Stomach (tissue), 8 donors: ENCODE measurements at regions not wholly inside any gene's neighbourhood (a gene's known extent, or its start where the extent isn't known, plus 50 kb on each side); places are given as distances from the start of the nearest gene placed in this dataset.

ENCODE experiments used
- DNase-seq, 2 donors: peaks; one replicate each; pipeline versions ENCODE4 v3.0.0 to v3.0.0-alpha.2; 2013 to 2019
- H3K27ac ChIP-seq, 5 donors: fragments of 200-600 bp in 4 of 5; sonication (generic) in 4 of 5; one replicate each; pipeline ENCODE4 v1.5.1; 2013 to 2019; ENCODE audit warnings: mild to moderate bottlenecking in 1 of 5, moderate library complexity in 1 of 5
- H3K27me3 ChIP-seq, 3 donors: fragments of 200-600 bp; sonication (generic); one replicate each; pipeline ENCODE4 v1.5.1; 2017 to 2019; ENCODE audit warnings: mixed run types in 1 of 3
- H3K36me3 ChIP-seq, 4 donors: fragments of 200-600 bp; sonication (generic); 1 replicate in 3 of 4; 2 replicates in 1 of 4; pipeline ENCODE4 v1.5.1; 2016 to 2019
- H3K4me1 ChIP-seq, 4 donors: fragments of 200-600 bp; sonication (generic); one replicate each; pipeline ENCODE4 v1.5.1; 2016 to 2019
- H3K4me3 ChIP-seq, 4 donors: fragments of 200-600 bp; sonication (generic) in 3 of 4; one replicate each; pipeline ENCODE4 v1.5.1; 2016 to 2019; ENCODE audit warnings: mild to moderate bottlenecking in 1 of 4
- H3K9me3 ChIP-seq, 4 donors: fragments of 200-600 bp; sonication (generic); one replicate each; pipeline ENCODE4 v1.5.1; 2016 to 2019
- EP300 ChIP-seq: sonication (generic); formaldehyde crosslinking; IDR thresholded peaks from one replicate; pipeline ENCODE4 v1.6.1; 2017; ENCODE audit warnings: antibody characterized with exemption
- POLR2A ChIP-seq, 4 donors: fragments of 450-650 bp; IDR thresholded peaks; one replicate each; pipeline ENCODE4 v1.6.1; 2016; ENCODE audit warnings: antibody characterized with exemption in 4 of 4, control low read depth in 2 of 4, mild to moderate bottlenecking in 1 of 4, moderate library complexity in 1 of 4
- POLR2AphosphoS5 ChIP-seq, 3 donors: sonication (generic); formaldehyde crosslinking; IDR thresholded peaks; one replicate each; pipeline ENCODE4 v1.6.1; 2016; ENCODE audit warnings: antibody characterized with exemption in 3 of 3
- whole genome bisulfite sequencing, 5 donors: extraction: QIAGEN DNeasy Blood & Tissue Kit in 3 of 5; methylation state at CpG; one replicate each; pipeline versions ENCODE4 v1.1.5 to v1.1.7; 2013 to 2018; 5-methylcytosine and 5-hydroxymethylcytosine counted together
- intact Hi-C: fragments of 100-400 bp; cut with DNase I; formaldehyde crosslinking; loops from one replicate; pipeline ENCODE4 v1.15.1; 2023; ENCODE audit warnings: low total_unique reads
- TF ChIP-seq, protein P1 (sequence below), 7 experiments: fragments of 450-650 bp in 4 of 7; fragments of 200-600 bp in 3 of 7; sonication (generic) in 3 of 7; IDR thresholded peaks; one replicate each; pipeline ENCODE4 v1.5.1; 2016 to 2019; ENCODE audit warnings: antibody characterized with exemption in 7 of 7, control low read depth in 2 of 7, mild to moderate bottlenecking in 1 of 7
- donor health status: healthy with polysubstance abuse.
- donor health status: Bipolar disorder and iron deficiency.
- donor health status: healthy.

DNA sequence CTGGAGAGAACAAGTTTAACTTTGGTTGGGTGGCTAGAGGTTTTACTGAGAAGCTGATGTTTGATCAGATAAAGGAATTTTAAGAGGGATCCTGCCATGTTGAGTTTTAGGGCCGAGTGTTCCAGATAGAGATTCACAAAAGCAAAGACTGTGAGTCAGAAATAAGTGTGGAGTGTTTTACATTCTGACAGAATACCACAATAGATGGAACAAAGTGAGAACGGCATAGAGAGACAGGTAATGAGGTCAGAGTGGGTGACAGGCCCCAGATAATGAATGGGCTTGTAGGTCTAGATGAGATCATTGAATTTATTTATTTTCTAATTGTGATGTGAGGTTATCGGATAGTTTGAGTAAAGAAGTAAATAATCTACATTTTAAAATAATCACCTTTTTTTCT, 502.6 kb downstream of the EPHA5 start:
- Histone ChIP-seq H3K36me3 (no peaks in the 10 kb centered on the region), H3K27ac (no peak overlapping the region), H3K27me3 (no peaks in the 10 kb centered on the region), H3K9me3 (no peaks in the 10 kb centered on the region), H3K4me3 (no peak overlapping the region), H3K4me1 (no peaks in the 10 kb centered on the region)
- intact Hi-C loops: no loop called here
- no peak for DNase-seq
- TF ChIP-seq EP300 (no peak), POLR2A (IDR thresholded peaks at IDR 0.05) (no peak), POLR2AphosphoS5 (IDR thresholded peaks at IDR 0.05) (no peak)
- TF ChIP-seq, protein P1, sequence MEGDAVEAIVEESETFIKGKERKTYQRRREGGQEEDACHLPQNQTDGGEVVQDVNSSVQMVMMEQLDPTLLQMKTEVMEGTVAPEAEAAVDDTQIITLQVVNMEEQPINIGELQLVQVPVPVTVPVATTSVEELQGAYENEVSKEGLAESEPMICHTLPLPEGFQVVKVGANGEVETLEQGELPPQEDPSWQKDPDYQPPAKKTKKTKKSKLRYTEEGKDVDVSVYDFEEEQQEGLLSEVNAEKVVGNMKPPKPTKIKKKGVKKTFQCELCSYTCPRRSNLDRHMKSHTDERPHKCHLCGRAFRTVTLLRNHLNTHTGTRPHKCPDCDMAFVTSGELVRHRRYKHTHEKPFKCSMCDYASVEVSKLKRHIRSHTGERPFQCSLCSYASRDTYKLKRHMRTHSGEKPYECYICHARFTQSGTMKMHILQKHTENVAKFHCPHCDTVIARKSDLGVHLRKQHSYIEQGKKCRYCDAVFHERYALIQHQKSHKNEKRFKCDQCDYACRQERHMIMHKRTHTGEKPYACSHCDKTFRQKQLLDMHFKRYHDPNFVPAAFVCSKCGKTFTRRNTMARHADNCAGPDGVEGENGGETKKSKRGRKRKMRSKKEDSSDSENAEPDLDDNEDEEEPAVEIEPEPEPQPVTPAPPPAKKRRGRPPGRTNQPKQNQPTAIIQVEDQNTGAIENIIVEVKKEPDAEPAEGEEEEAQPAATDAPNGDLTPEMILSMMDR (IDR thresholded peaks at IDR 0.05): no peak
- 63 to 71% (median 67%) methylated on average over 3 of the region's 3 CpGs for WGBS, 5 donors

DNA sequence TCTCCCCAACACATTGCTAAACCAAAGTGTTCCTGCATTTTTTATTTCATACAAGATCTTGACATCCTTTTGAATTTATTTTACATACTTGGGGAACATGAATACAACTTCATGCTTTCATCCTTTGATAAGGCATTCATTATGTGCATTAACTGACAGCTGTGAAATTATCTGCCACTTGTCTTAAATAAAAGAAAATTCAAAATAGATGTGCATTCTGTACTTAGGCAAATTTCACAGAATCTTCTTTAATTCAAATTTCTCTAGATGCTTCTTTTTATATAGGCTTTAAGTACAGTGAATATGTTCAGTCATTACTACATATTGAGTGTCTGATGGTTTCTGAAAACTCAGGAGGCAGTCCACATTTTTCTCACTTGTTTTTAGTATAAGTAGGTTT, 518.1 kb downstream of the EPHA5 start:
- no peak overlapping the region for H3K27ac ChIP-seq
- H3K9me3 ChIP-seq: no peaks in the 10 kb centered on the region
- H3K27me3 ChIP-seq: no peaks in the 10 kb centered on the region
- DNase-seq: no peak
- no peaks in the 10 kb centered on the region for H3K36me3 ChIP-seq
- no peaks in the 10 kb centered on the region for H3K4me1 ChIP-seq
- intact Hi-C loops: no loop called here
- TF ChIP-seq EP300: no peak
- TF ChIP-seq, protein P1 (IDR thresholded peaks at IDR 0.05): no peak
- TF ChIP-seq POLR2AphosphoS5 (IDR thresholded peaks at IDR 0.05): no peak
- TF ChIP-seq POLR2A (IDR thresholded peaks at IDR 0.05): no peak
- H3K4me3 ChIP-seq: no peak overlapping the region

DNA sequence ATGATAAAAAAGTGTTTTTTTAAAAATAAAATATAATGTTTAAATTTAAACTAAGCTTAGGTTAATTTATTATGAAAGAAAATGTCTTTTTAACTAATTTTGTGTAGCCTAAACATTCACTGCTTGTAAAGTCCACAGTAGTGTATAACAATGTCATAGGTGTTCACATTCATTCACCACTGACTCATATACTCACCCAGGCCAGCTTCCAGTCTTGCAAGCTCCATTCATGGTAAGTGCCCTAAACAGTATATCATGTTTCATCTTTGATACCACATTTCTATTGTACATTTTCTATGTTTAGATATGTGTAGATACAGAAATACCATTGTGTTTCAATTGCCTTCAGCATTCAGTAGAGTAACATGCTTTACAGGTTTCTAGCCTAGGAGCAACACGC, 530.3 kb downstream of the EPHA5 start:
- H3K9me3 ChIP-seq: peaks cover 3 to 19% (median 11%) of the 10 kb centered on the region in 4 donors
- intact Hi-C loops: no loop called here
- no peaks in the 10 kb centered on the region for H3K4me1 ChIP-seq
- 79 to 91% (median 83%) methylated on average over 1 of the region's 1 CpG for WGBS, 5 donors
- no peak for DNase-seq
- H3K36me3 ChIP-seq: no peaks in the 10 kb centered on the region
- H3K27me3 ChIP-seq: no peaks in the 10 kb centered on the region
- no peak overlapping the region for H3K4me3 ChIP-seq
- no peak overlapping the region for H3K27ac ChIP-seq
- TF ChIP-seq EP300 (no peak), POLR2AphosphoS5 (IDR thresholded peaks at IDR 0.05) (no peak), POLR2A (IDR thresholded peaks at IDR 0.05) (no peak)
- TF ChIP-seq, protein P1 (IDR thresholded peaks at IDR 0.05): no peak

DNA sequence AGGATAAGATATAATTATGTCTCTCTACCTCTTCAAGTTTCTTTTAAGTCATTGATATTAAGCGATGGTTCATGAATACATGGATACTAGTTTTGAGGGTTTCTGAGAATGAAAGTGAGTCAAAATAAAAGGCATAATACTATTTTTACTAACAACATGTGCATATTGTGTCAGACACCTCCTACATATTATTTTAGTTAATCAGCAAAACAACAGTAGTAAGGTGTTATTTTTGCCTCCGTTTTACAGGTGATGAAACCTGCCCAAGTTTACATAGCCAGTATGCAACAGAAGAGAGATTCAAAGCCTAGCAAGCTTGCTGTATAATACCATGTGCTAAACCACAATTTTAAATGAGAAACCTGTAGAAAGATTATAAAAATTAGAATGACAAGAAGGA, 544.1 kb downstream of the EPHA5 start:
- Histone ChIP-seq H3K36me3 (no peaks in the 10 kb centered on the region), H3K9me3 (no peaks in the 10 kb centered on the region), H3K27ac (no peak overlapping the region), H3K4me1 (no peaks in the 10 kb centered on the region), H3K27me3 (no peaks in the 10 kb centered on the region), H3K4me3 (no peak overlapping the region)
- TF ChIP-seq, protein P1 (IDR thresholded peaks at IDR 0.05): no peak
- TF ChIP-seq POLR2AphosphoS5 (IDR thresholded peaks at IDR 0.05): no peak
- no peak for TF ChIP-seq EP300
- TF ChIP-seq POLR2A (IDR thresholded peaks at IDR 0.05): no peak
- 74 to 88% (median 81%) methylated on average over 2 of the region's 2 CpGs for WGBS, 5 donors
- intact Hi-C loops: no loop called here
- DNase-seq: no peak
